ENCODE measurements at regions not wholly inside any gene's neighbourhood (a gene's known extent, or its start where the extent isn't known, plus 50 kb on each side); places are given as distances from the start of the nearest gene placed in this dataset.

GRCh38 chr6:51352506-51353029 lies 533.9 kb downstream of the TFAP2B start:
- Histone ChIP-seq H3K36me3 (ENCODE audit: control insufficient read depth in 2 of 2, insufficient read depth in 2 of 2, low read length in 1 of 2) (no peaks in the 10 kb centered on the region), H3K27ac (ENCODE audit: low read depth in 1 of 2, low read length in 1 of 2) (no peak overlapping the region), H3K4me3 (ENCODE audit: low read length in 2 of 2) (no peak overlapping the region), H3K27me3 (ENCODE audit: control insufficient read depth in 2 of 2, insufficient read depth in 1 of 2, low read length in 1 of 2) (no peaks in the 10 kb centered on the region), H3K4me1 (ENCODE audit: control insufficient read depth in 2 of 2, insufficient read depth in 2 of 2, low read length in 2 of 2) (no peaks in the 10 kb centered on the region), H3K9me3 (ENCODE audit: control insufficient read depth in 2 of 2, insufficient read depth in 1 of 2, low read length in 1 of 2) (no peaks in the 10 kb centered on the region)
- over 99% methylated on average over 2 of the region's 2 CpGs for WGBS
- DNase-seq (ENCODE audit: low read depth in 6 of 9, low spot score in 9 of 9), result no peak

- no peaks in the 10 kb centered on the region for H3K27me3 ChIP-seq (ENCODE audit: control insufficient read depth in 2 of 2, insufficient read depth in 1 of 2, low read length in 1 of 2)
- no peaks in the 10 kb centered on the region for H3K4me1 ChIP-seq (ENCODE audit: control insufficient read depth in 2 of 2, insufficient read depth in 2 of 2, low read length in 2 of 2)
- DNase-seq (ENCODE audit: low read depth in 6 of 9, low spot score in 9 of 9), result no peak
- 79% methylated on average over 2 of the region's 2 CpGs for WGBS
- H3K4me3 ChIP-seq (ENCODE audit: low read length in 2 of 2), result no peak overlapping the region
- H3K27ac ChIP-seq (ENCODE audit: low read depth in 1 of 2, low read length in 1 of 2), result no peak overlapping the region
- no peaks in the 10 kb centered on the region for H3K36me3 ChIP-seq (ENCODE audit: control insufficient read depth in 2 of 2, insufficient read depth in 2 of 2, low read length in 1 of 2)
- H3K9me3 ChIP-seq (ENCODE audit: control insufficient read depth in 2 of 2, insufficient read depth in 1 of 2, low read length in 1 of 2), result no peaks in the 10 kb centered on the region
Observed at GRCh38 chr6:51360287-51360686, 541.6 kb downstream of the TFAP2B start.

- no peaks in the 10 kb centered on the region for H3K36me3 ChIP-seq (ENCODE audit: control insufficient read depth in 2 of 2, insufficient read depth in 2 of 2, low read length in 1 of 2)
- H3K27me3 ChIP-seq (ENCODE audit: control insufficient read depth in 2 of 2, insufficient read depth in 1 of 2, low read length in 1 of 2), result no peaks in the 10 kb centered on the region
- no peaks in the 10 kb centered on the region for H3K4me1 ChIP-seq (ENCODE audit: control insufficient read depth in 2 of 2, insufficient read depth in 2 of 2, low read length in 2 of 2)
- H3K9me3 ChIP-seq (ENCODE audit: control insufficient read depth in 2 of 2, insufficient read depth in 1 of 2, low read length in 1 of 2), result no peaks in the 10 kb centered on the region
- no peak overlapping the region for H3K4me3 ChIP-seq (ENCODE audit: low read length in 2 of 2)
- DNase-seq (ENCODE audit: low read depth in 6 of 9, low spot score in 9 of 9), result no peak
- no peak overlapping the region for H3K27ac ChIP-seq (ENCODE audit: low read depth in 1 of 2, low read length in 1 of 2)
Observed at GRCh38 chr6:51365566-51365965, 546.9 kb downstream of the TFAP2B start.

- no peak overlapping the region for H3K4me3 ChIP-seq (ENCODE audit: low read length in 2 of 2)
- no peaks in the 10 kb centered on the region for H3K4me1 ChIP-seq (ENCODE audit: control insufficient read depth in 2 of 2, insufficient read depth in 2 of 2, low read length in 2 of 2)
- H3K27me3 ChIP-seq (ENCODE audit: control insufficient read depth in 2 of 2, insufficient read depth in 1 of 2, low read length in 1 of 2), result no peaks in the 10 kb centered on the region
- 82% methylated on average over 1 of the region's 1 CpG for WGBS
- no peaks in the 10 kb centered on the region for H3K9me3 ChIP-seq (ENCODE audit: control insufficient read depth in 2 of 2, insufficient read depth in 1 of 2, low read length in 1 of 2)
- no peaks in the 10 kb centered on the region for H3K36me3 ChIP-seq (ENCODE audit: control insufficient read depth in 2 of 2, insufficient read depth in 2 of 2, low read length in 1 of 2)
- no peak for DNase-seq (ENCODE audit: low read depth in 6 of 9, low spot score in 9 of 9)
- no peak overlapping the region for H3K27ac ChIP-seq (ENCODE audit: low read depth in 1 of 2, low read length in 1 of 2)
Observed at GRCh38 chr6:51369485-51369884, 550.8 kb downstream of the TFAP2B start.

GRCh38 chr6:51382847-51383246 lies 564.2 kb downstream of the TFAP2B start:
- no peak for DNase-seq (ENCODE audit: low read depth in 6 of 9, low spot score in 9 of 9)
- Histone ChIP-seq H3K27me3 (ENCODE audit: control insufficient read depth in 2 of 2, insufficient read depth in 1 of 2, low read length in 1 of 2) (no peaks in the 10 kb centered on the region), H3K4me3 (ENCODE audit: low read length in 2 of 2) (no peak overlapping the region)

GRCh38 chr6:51384736-51385135 lies 566.1 kb downstream of the TFAP2B start:
- Histone ChIP-seq H3K9me3 (ENCODE audit: control insufficient read depth in 2 of 2, insufficient read depth in 1 of 2, low read length in 1 of 2) (no peaks in the 10 kb centered on the region), H3K4me1 (ENCODE audit: control insufficient read depth in 2 of 2, insufficient read depth in 2 of 2, low read length in 2 of 2) (no peaks in the 10 kb centered on the region), H3K4me3 (ENCODE audit: low read length in 2 of 2) (no peak overlapping the region), H3K36me3 (ENCODE audit: control insufficient read depth in 2 of 2, insufficient read depth in 2 of 2, low read length in 1 of 2) (no peaks in the 10 kb centered on the region), H3K27me3 (ENCODE audit: control insufficient read depth in 2 of 2, insufficient read depth in 1 of 2, low read length in 1 of 2) (no peaks in the 10 kb centered on the region), H3K27ac (ENCODE audit: low read depth in 1 of 2, low read length in 1 of 2) (no peak overlapping the region)
- 91% methylated on average over 1 of the region's 1 CpG for whole genome bisulfite sequencing
- DNase-seq (ENCODE audit: low read depth in 6 of 9, low spot score in 9 of 9), result no peak

More at GRCh38 chr6:51382847-51383246, 564.2 kb downstream of the TFAP2B start:
- H3K4me1 ChIP-seq (ENCODE audit: control insufficient read depth in 2 of 2, insufficient read depth in 2 of 2, low read length in 2 of 2), result no peaks in the 10 kb centered on the region
- no peaks in the 10 kb centered on the region for H3K36me3 ChIP-seq (ENCODE audit: control insufficient read depth in 2 of 2, insufficient read depth in 2 of 2, low read length in 1 of 2)
- no peaks in the 10 kb centered on the region for H3K9me3 ChIP-seq (ENCODE audit: control insufficient read depth in 2 of 2, insufficient read depth in 1 of 2, low read length in 1 of 2)
- no peak overlapping the region for H3K27ac ChIP-seq (ENCODE audit: low read depth in 1 of 2, low read length in 1 of 2)

- no peak overlapping the region for H3K4me3 ChIP-seq (ENCODE audit: low read length in 2 of 2)
- no peaks in the 10 kb centered on the region for H3K4me1 ChIP-seq (ENCODE audit: control insufficient read depth in 2 of 2, insufficient read depth in 2 of 2, low read length in 2 of 2)
- H3K9me3 ChIP-seq (ENCODE audit: control insufficient read depth in 2 of 2, insufficient read depth in 1 of 2, low read length in 1 of 2), result no peaks in the 10 kb centered on the region
- DNase-seq (ENCODE audit: low read depth in 6 of 9, low spot score in 9 of 9), result no peak
- WGBS, result 90% methylated on average over 3 of the region's 3 CpGs
- H3K27me3 ChIP-seq (ENCODE audit: control insufficient read depth in 2 of 2, insufficient read depth in 1 of 2, low read length in 1 of 2), result no peaks in the 10 kb centered on the region
- H3K27ac ChIP-seq (ENCODE audit: low read depth in 1 of 2, low read length in 1 of 2), result no peak overlapping the region
- H3K36me3 ChIP-seq (ENCODE audit: control insufficient read depth in 2 of 2, insufficient read depth in 2 of 2, low read length in 1 of 2), result no peaks in the 10 kb centered on the region
Observed at GRCh38 chr6:51386347-51386836, 567.7 kb downstream of the TFAP2B start.

GRCh38 chr6:51387907-51388306 lies 569.2 kb downstream of the TFAP2B start:
- no peaks in the 10 kb centered on the region for H3K36me3 ChIP-seq (ENCODE audit: control insufficient read depth in 2 of 2, insufficient read depth in 2 of 2, low read length in 1 of 2)

GRCh38 chr6:51394061-51394460 lies 575.4 kb downstream of the TFAP2B start:
- Histone ChIP-seq H3K4me3 (ENCODE audit: low read length in 2 of 2) (no peak overlapping the region), H3K4me1 (ENCODE audit: control insufficient read depth in 2 of 2, insufficient read depth in 2 of 2, low read length in 2 of 2) (no peaks in the 10 kb centered on the region), H3K27me3 (ENCODE audit: control insufficient read depth in 2 of 2, insufficient read depth in 1 of 2, low read length in 1 of 2) (no peaks in the 10 kb centered on the region), H3K9me3 (ENCODE audit: control insufficient read depth in 2 of 2, insufficient read depth in 1 of 2, low read length in 1 of 2) (no peaks in the 10 kb centered on the region), H3K36me3 (ENCODE audit: control insufficient read depth in 2 of 2, insufficient read depth in 2 of 2, low read length in 1 of 2) (no peaks in the 10 kb centered on the region), H3K27ac (ENCODE audit: low read depth in 1 of 2, low read length in 1 of 2) (no peak overlapping the region)
- DNase-seq (ENCODE audit: low read depth in 6 of 9, low spot score in 9 of 9), result no peak

More at GRCh38 chr6:51387907-51388306, 569.2 kb downstream of the TFAP2B start:
- H3K27me3 ChIP-seq (ENCODE audit: control insufficient read depth in 2 of 2, insufficient read depth in 1 of 2, low read length in 1 of 2), result no peaks in the 10 kb centered on the region
- H3K9me3 ChIP-seq (ENCODE audit: control insufficient read depth in 2 of 2, insufficient read depth in 1 of 2, low read length in 1 of 2), result no peaks in the 10 kb centered on the region
- WGBS, result 92% methylated on average over 4 of the region's 4 CpGs
- no peak for DNase-seq (ENCODE audit: low read depth in 6 of 9, low spot score in 9 of 9)
- no peak overlapping the region for H3K4me3 ChIP-seq (ENCODE audit: low read length in 2 of 2)
- H3K4me1 ChIP-seq (ENCODE audit: control insufficient read depth in 2 of 2, insufficient read depth in 2 of 2, low read length in 2 of 2), result no peaks in the 10 kb centered on the region
- H3K27ac ChIP-seq (ENCODE audit: low read depth in 1 of 2, low read length in 1 of 2), result no peak overlapping the region

- no peaks in the 10 kb centered on the region for H3K27me3 ChIP-seq (ENCODE audit: control insufficient read depth in 2 of 2, insufficient read depth in 1 of 2, low read length in 1 of 2)
- no peak for DNase-seq (ENCODE audit: low read depth in 6 of 9, low spot score in 9 of 9)
- H3K4me1 ChIP-seq (ENCODE audit: control insufficient read depth in 2 of 2, insufficient read depth in 2 of 2, low read length in 2 of 2), result no peaks in the 10 kb centered on the region
- H3K9me3 ChIP-seq (ENCODE audit: control insufficient read depth in 2 of 2, insufficient read depth in 1 of 2, low read length in 1 of 2), result no peaks in the 10 kb centered on the region
- H3K27ac ChIP-seq (ENCODE audit: low read depth in 1 of 2, low read length in 1 of 2), result no peak overlapping the region
- no peaks in the 10 kb centered on the region for H3K36me3 ChIP-seq (ENCODE audit: control insufficient read depth in 2 of 2, insufficient read depth in 2 of 2, low read length in 1 of 2)
- no peak overlapping the region for H3K4me3 ChIP-seq (ENCODE audit: low read length in 2 of 2)
Observed at GRCh38 chr6:51396583-51396982, 577.9 kb downstream of the TFAP2B start.

All from thymus (tissue), 11 donors.